IMR-90 (cell line): ENCODE measurements at regions not wholly inside any gene's neighbourhood (a gene's known extent, or its start where the extent isn't known, plus 50 kb on each side); places are given as distances from the start of the nearest gene placed in this dataset.
A peak's percentile ranks its signal among the peaks of the same experiment; 100 is the strongest.

Experiments used
- ATAC-seq: fragments of 200-7000 bp; cut with Tn5 transposase; 2 replicates; pipeline ENCODE4 v1.9.1; 2020; ENCODE audit warnings: low read depth, mild to moderate bottlenecking, moderate library complexity
- BruUV-seq: library from RNA; stranded (reverse); fragments of 400-500 nt; replicated peaks from 2 replicates; lab custom pipeline; 2021; lab: Mats Ljungman, UMichigan
- CTCF ChIA-PET: fragments of 300-600 bp; formaldehyde crosslinking; extraction: SDS; loops from one replicate; lab custom pipeline; 2021; ENCODE audit warnings: antibody characterized with exemption; lab: Yijun Ruan, JAX
- POLR2A ChIA-PET: fragments of 300-600 bp; sonication (Branson Sonifier 250); formaldehyde crosslinking; loops from one replicate; lab custom pipeline; 2022; ENCODE audit warnings: antibody characterized with exemption; ENCODE audit not compliant: unreplicated experiment; lab: Charles Lee
- DNase-seq: peaks from one replicate; pipeline ENCODE4 v3.0.0; 2013
- H2AFZ ChIP-seq: replicated peaks from 2 replicates; pipeline ENCODE3; 2013; ENCODE audit warnings: low read length, mild to moderate bottlenecking; ENCODE audit not compliant: poor library complexity
- H2AK5ac ChIP-seq: 2 replicates; pipeline ENCODE4 v1.6.1; 2013; ENCODE audit warnings: low read depth, low read length, inconsistent platforms
- H2AK9ac ChIP-seq: replicated peaks from 2 replicates; pipeline ENCODE3; 2013; ENCODE audit warnings: mild to moderate bottlenecking, low read depth, low read length, moderate library complexity; ENCODE audit not compliant: poor library complexity
- H2BK120ac ChIP-seq: 2 replicates; pipeline ENCODE4 v1.6.1; 2013; ENCODE audit warnings: low read depth, low read length, inconsistent platforms
- H2BK15ac ChIP-seq: 3 replicates; pipeline ENCODE4 v1.6.1; 2013; ENCODE audit warnings: low read depth, low read length, inconsistent platforms
- H2BK20ac ChIP-seq: 2 replicates; pipeline ENCODE4 v1.6.1; 2013; ENCODE audit warnings: low read depth, mild to moderate bottlenecking, inconsistent platforms, low read length, moderate library complexity
- H2BK5ac ChIP-seq: 2 replicates; pipeline ENCODE4 v1.6.1; 2013; ENCODE audit warnings: mild to moderate bottlenecking, low read depth, low read length, inconsistent platforms; ENCODE audit not compliant: poor library complexity, severe bottlenecking
- H3K14ac ChIP-seq: replicated peaks from 2 replicates; pipeline ENCODE4 v1.6.1; 2013; ENCODE audit warnings: low read depth, low read length, inconsistent platforms
- H3K18ac ChIP-seq: 2 replicates; pipeline ENCODE4 v1.6.1; 2013; ENCODE audit warnings: low read depth, low read length, control low read depth
- H3K23ac ChIP-seq: 2 replicates; pipeline ENCODE4 v1.6.1; 2013; ENCODE audit warnings: low read depth, low read length, inconsistent platforms
- H3K27ac ChIP-seq: 2 replicates; pipeline ENCODE4 v1.5.1; 2013; ENCODE audit warnings: mild to moderate bottlenecking, control low read depth, low read length; ENCODE audit not compliant: insufficient read depth
- H3K27me3 ChIP-seq: 2 replicates; pipeline ENCODE4 v1.6.1; 2013; ENCODE audit warnings: low read length; ENCODE audit not compliant: control insufficient read depth, insufficient read depth
- H3K36me3 ChIP-seq: 2 replicates; pipeline ENCODE4 v1.6.1; 2013; ENCODE audit warnings: low read length, mixed read lengths; ENCODE audit not compliant: control insufficient read depth, insufficient read depth
- H3K4ac ChIP-seq: 2 replicates; pipeline ENCODE4 v1.6.1; 2013; ENCODE audit warnings: low read depth, low read length, inconsistent platforms
- H3K4me1 ChIP-seq: 2 replicates; pipeline ENCODE4 v1.6.1; 2013; ENCODE audit warnings: low read length, mixed read lengths; ENCODE audit not compliant: control insufficient read depth, insufficient read depth
- H3K4me2 ChIP-seq: 2 replicates; pipeline ENCODE4 v1.6.1; 2013; ENCODE audit warnings: low read depth, mild to moderate bottlenecking, control low read depth, low read length, moderate library complexity
- H3K4me3 ChIP-seq: 2 replicates; pipeline ENCODE4 v1.5.1; 2013; ENCODE audit warnings: low read depth, mild to moderate bottlenecking, control low read depth, low read length, moderate library complexity; ENCODE audit not compliant: insufficient read depth
- H3K56ac ChIP-seq: 2 replicates; pipeline ENCODE4 v1.6.1; 2013; ENCODE audit warnings: low read length, inconsistent platforms; ENCODE audit not compliant: insufficient read depth; ENCODE audit errors: extremely low read depth
- H3K79me1 ChIP-seq, 2 experiments: 2 replicates each; pipeline ENCODE4 v1.6.1; 2013; ENCODE audit warnings: low read length in 2 of 2, inconsistent platforms in 1 of 2, low read depth in 1 of 2
- H3K9ac ChIP-seq: 2 replicates; pipeline ENCODE4 v1.6.1; 2013; ENCODE audit warnings: low read depth, low read length, control low read depth
- H3K9me1 ChIP-seq: 2 replicates; pipeline ENCODE4 v1.6.1; 2013; ENCODE audit warnings: low read length, inconsistent platforms; ENCODE audit not compliant: insufficient read depth
- H3K9me3 ChIP-seq: 2 replicates; pipeline ENCODE4 v1.6.1; 2013; ENCODE audit warnings: low read length; ENCODE audit not compliant: control insufficient read depth, insufficient read depth
- H4K20me1 ChIP-seq: 2 replicates; pipeline ENCODE4 v1.6.1; 2013; ENCODE audit warnings: low read length, inconsistent platforms; ENCODE audit not compliant: insufficient read depth
- H4K5ac ChIP-seq: 2 replicates; pipeline ENCODE4 v1.6.1; 2013; ENCODE audit warnings: mild to moderate bottlenecking, low read depth, low read length, control low read depth
- H4K8ac ChIP-seq, 2 experiments: 2 replicates each; pipeline ENCODE4 v1.6.1; 2013; ENCODE audit warnings: low read depth in 2 of 2, low read length in 2 of 2, control low read depth in 1 of 2, inconsistent platforms in 1 of 2
- H4K91ac ChIP-seq: 2 replicates; pipeline ENCODE4 v1.6.1; 2013; ENCODE audit warnings: low read depth, low read length, inconsistent platforms; ENCODE audit not compliant: insufficient read depth
- CHD1 ChIP-seq: IDR thresholded peaks from 2 replicates; pipeline ENCODE4 v1.6.1; 2012; ENCODE audit warnings: low read depth, low read length, improper control_type of control experiment
- FOS ChIP-seq: fragments of 150-350 bp; IDR thresholded peaks from 2 replicates; pipeline ENCODE4 v1.6.1; 2016; ENCODE audit warnings: low read depth, low read length
- POLR2A ChIP-seq: IDR thresholded peaks from 2 replicates; pipeline ENCODE4 v1.6.1; 2012; ENCODE audit warnings: mild to moderate bottlenecking, low read depth, low read length
- RAD21 ChIP-seq: IDR thresholded peaks from 2 replicates; pipeline ENCODE4 v1.6.1; 2012; ENCODE audit warnings: low read length, improper control_type of control experiment
- SMC3 ChIP-seq: fragments of 150-350 bp; IDR thresholded peaks from 2 replicates; pipeline ENCODE4 v1.6.1; 2016; ENCODE audit warnings: low read depth, mild to moderate bottlenecking, antibody characterized with exemption, low read length, moderate library complexity
- WGBS, 2 experiments: methylation state at CpG; one replicate each; pipeline versions ENCODE4 v1.1.5 to v1.1.7; 2013; ENCODE audit warnings: missing lambda C conversion rate in 2 of 2; ENCODE audit not compliant: insufficient read length in 1 of 2; ENCODE audit errors: extremely low coverage in 2 of 2; 5-methylcytosine and 5-hydroxymethylcytosine counted together
- dilution Hi-C: fragments of 300-500 bp; cut with HindIII; formaldehyde crosslinking; loops from one replicate; pipeline ENCODE4 v1.14.3; 2018; ENCODE audit warnings: low sequenced_read_pairs; ENCODE audit not compliant: unreplicated experiment
- in situ Hi-C: fragments of 300-500 bp; cut with MboI; formaldehyde crosslinking; loops from 3 replicates; pipeline ENCODE4 v1.14.3; 2019; ENCODE audit warnings: low sequenced_read_pairs, inconsistent platforms, mixed read lengths
- intact Hi-C: fragments of 100-400 bp; cut with micrococcal nuclease; formaldehyde crosslinking; loops from 2 replicates; pipeline ENCODE4 v1.10.0; 2022
- TF ChIP-seq, protein P1 (sequence below): conservative IDR thresholded peaks from 2 replicates; pipeline ENCODE4 v1.5.1; 2012; ENCODE audit warnings: mild to moderate bottlenecking, low read depth, low read length, improper control_type of control experiment

DNA sequence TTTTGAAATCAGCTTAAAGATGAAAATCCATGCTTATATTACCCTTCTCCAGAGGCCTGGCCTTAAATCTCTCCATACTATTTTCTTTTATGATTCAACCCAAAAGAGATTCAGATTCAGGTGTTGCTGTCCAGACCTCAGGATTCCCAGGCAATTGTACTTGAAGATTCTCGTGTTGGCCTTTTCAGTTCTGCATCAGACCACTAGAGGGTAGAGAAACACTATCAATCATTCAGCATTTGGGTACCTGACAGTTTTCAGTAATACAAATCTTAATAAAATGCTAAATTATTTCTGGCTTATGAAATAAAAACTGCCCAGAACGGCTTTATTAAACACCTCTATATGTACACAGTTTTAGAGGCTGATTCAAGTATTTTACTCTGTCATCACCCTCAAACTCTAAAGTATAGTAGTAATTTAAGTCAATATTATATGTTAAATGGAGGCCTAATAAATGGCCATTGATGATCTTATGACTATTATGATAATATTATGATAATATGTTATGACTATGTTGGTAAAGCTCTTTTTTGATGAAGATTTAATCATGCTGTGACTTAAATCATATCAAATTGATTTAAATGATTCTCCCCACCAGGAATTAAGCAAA, 301.1 kb downstream of the DUSP6 start:
- intact Hi-C loops = loop anchor here (1.0 to 10.0 kb wide), 3 partner anchors 299 to 474 kb away; partner anchors contain the start of genes GALNT4 and POC1B
- no CpG with 5 or more reads among the region's 2 CpGs for WGBS, 2 experiments

More for the DNA sequence above, 301.1 kb downstream of the DUSP6 start:
- no peaks in the 10 kb centered on the region for H3K27me3 ChIP-seq
- no peak overlapping the region for H2AFZ ChIP-seq
- H3K23ac ChIP-seq = no peak overlapping the region
- no peaks in the 10 kb centered on the region for H3K79me1 ChIP-seq
- H3K9ac ChIP-seq = no peak overlapping the region
- no peak overlapping the region for H2AK9ac ChIP-seq
- no peak overlapping the region for H3K14ac ChIP-seq
- CTCF ChIA-PET = interaction anchor here (0.5 to 1.0 kb wide), 2 partner anchors 9 to 415 kb away, joined by 3 read pairs; no protein-coding TSS in a partner anchor
- TF ChIP-seq POLR2A (no peak), CHD1 (no peak), SMC3 (peak; percentile 97), RAD21 (peak; percentile 90), FOS (no peak)
- TF ChIP-seq, protein P1, sequence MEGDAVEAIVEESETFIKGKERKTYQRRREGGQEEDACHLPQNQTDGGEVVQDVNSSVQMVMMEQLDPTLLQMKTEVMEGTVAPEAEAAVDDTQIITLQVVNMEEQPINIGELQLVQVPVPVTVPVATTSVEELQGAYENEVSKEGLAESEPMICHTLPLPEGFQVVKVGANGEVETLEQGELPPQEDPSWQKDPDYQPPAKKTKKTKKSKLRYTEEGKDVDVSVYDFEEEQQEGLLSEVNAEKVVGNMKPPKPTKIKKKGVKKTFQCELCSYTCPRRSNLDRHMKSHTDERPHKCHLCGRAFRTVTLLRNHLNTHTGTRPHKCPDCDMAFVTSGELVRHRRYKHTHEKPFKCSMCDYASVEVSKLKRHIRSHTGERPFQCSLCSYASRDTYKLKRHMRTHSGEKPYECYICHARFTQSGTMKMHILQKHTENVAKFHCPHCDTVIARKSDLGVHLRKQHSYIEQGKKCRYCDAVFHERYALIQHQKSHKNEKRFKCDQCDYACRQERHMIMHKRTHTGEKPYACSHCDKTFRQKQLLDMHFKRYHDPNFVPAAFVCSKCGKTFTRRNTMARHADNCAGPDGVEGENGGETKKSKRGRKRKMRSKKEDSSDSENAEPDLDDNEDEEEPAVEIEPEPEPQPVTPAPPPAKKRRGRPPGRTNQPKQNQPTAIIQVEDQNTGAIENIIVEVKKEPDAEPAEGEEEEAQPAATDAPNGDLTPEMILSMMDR = peak; percentile 88
- ATAC-seq (peak; percentile 63), DNase-seq (peak; percentile 78)
- H2BK15ac ChIP-seq = no peak overlapping the region
- no peak overlapping the region for H4K91ac ChIP-seq
- no peak overlapping the region for H4K5ac ChIP-seq
- no peaks in the 10 kb centered on the region for H3K4me1 ChIP-seq
- no peaks in the 10 kb centered on the region for H3K36me3 ChIP-seq
- no peak overlapping the region for H3K27ac ChIP-seq
- no peak overlapping the region for H3K4me2 ChIP-seq
- H4K8ac ChIP-seq = no peak overlapping the region
- H3K56ac ChIP-seq = no peak overlapping the region
- no peak overlapping the region for H2BK120ac ChIP-seq
- POLR2A ChIA-PET = no interaction called here
- H3K9me1 ChIP-seq = no peaks in the 10 kb centered on the region
- no peak overlapping the region for H3K18ac ChIP-seq
- no peak overlapping the region for H2AK5ac ChIP-seq
- 0 out of 2 replicates have a peak, but pooled peaks cover 2% of the 10 kb centered on the region for H3K9me3 ChIP-seq
- H3K4ac ChIP-seq = no peak overlapping the region
- no peaks in the 10 kb centered on the region for H4K20me1 ChIP-seq
- dilution Hi-C loops = no loop called here
- no peak overlapping the region for H3K4me3 ChIP-seq
- no peak overlapping the region for H2BK5ac ChIP-seq
- no TSS peak for BruUV-seq
- no peak overlapping the region for H2BK20ac ChIP-seq
- in situ Hi-C loops = loop anchor here (10.0 kb wide), 1 partner anchor 404 kb away; no protein-coding TSS in a partner anchor
